HG03039 (cell line): ENCODE measurements at regions not wholly inside any gene's neighbourhood (a gene's known extent, or its start where the extent isn't known, plus 50 kb on each side); places are given as distances from the start of the nearest gene placed in this dataset.

Experiments used
- ATAC-seq: cut with Tn5 transposase; IDR thresholded peaks from one replicate; pipeline ENCODE4 v1.9.1; 2021; ENCODE audit warnings: mild to moderate bottlenecking, moderate library complexity; ENCODE audit not compliant: unreplicated experiment

DNA sequence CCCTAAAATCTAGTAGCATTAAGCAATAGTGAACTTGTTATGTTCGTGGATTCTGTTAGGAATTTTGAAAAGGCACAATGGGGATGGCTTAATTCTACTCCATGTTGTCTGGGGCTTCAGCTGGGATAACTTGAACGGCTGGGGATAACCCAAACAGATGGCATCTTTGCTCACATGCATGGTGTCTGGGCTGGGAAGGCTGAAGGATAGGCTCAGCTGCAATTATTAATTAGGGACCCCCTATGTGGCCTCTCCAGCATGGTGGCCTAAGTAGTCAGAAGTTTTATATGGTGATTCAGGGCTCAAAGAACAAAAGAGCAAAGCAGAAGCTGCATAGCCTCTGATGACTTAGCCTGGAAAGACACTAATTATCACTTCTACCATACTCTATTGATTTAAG, 551.1 kb downstream of the PSAT1 start:
- ATAC-seq, result no peak

GRCh38 chr9:78856144-78856543, 559.2 kb downstream of the PSAT1 start:
- ATAC-seq, result no peak

DNA sequence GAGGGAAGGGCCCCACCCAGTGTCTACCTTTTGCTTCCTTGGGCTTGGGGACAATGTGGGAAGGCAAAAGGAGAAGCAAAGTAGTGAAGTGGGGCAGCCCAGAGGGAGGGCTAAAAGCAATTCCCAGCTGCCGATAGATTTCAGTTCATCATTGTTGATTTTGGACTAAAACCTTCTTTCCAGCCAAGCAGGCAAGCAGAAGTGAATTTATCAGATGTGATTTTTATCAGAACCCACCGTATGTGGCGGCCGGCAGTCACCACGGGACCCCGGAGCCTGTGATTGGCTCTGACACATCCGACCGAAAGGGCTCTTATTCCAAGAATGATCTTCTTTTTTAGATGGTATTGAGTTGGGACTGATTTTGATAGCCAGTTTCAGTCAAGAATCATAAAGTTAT, 559.9 kb downstream of the PSAT1 start:
- no peak for ATAC-seq

DNA sequence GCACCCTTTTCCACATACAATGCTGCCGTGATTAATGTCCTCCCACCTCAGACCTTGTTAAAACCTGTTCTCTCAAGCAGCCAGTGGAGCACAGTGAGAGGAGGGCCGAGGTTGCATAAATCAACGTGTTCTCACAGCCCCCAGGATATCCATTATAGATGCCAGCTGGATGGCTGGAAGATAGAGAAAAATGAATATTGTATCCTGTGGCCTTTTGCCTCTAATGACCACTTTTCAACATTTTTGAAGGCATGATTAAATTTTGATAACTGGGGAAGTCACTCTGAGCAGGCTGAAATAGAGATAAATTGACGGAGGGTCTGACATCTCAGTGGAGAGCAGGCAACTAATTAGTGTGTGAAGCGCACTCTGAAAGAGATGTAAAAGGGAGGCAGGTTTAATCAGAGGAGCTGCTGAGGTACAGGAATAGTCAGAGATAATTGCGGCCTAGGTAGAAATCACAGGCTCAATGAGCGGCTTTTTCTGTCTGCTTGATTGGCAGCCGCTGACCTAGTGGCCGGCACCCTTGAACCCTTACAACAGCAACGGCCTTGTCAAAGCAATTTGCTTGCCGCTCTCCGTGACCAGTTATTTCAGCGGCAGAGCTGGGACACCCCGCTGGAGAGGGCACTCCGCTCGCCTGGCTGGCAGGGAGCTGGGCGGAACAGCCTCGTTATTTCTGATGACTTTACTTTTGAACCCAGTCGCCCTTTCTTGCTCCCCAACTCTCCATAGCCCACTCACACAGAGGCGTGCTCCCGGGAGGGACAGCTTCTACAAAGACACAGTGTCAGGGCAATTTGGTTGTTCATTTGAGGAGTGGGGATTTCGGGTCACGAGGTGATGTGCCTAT, 560.7 kb downstream of the PSAT1 start:
- ATAC-seq, result no peak

GRCh38 chr9:78858266-78858665, 561.3 kb downstream of the PSAT1 start:
- no peak for ATAC-seq

GRCh38 chr9:78860801-78861475, 564.0 kb downstream of the PSAT1 start:
- ATAC-seq, result no peak

- no peak for ATAC-seq
Measured at GRCh38 chr9:78863531-78863930, 566.6 kb downstream of the PSAT1 start.

- ATAC-seq, result no peak
Measured at GRCh38 chr9:78865737-78866136, 568.8 kb downstream of the PSAT1 start.

- no peak for ATAC-seq
Measured at GRCh38 chr9:78866207-78867132, 569.5 kb downstream of the PSAT1 start.

- no peak for ATAC-seq
Measured at GRCh38 chr9:78871086-78871451, 574.1 kb downstream of the PSAT1 start.

- no peak for ATAC-seq
Measured at GRCh38 chr9:78871452-78872331, 574.8 kb downstream of the PSAT1 start.

DNA sequence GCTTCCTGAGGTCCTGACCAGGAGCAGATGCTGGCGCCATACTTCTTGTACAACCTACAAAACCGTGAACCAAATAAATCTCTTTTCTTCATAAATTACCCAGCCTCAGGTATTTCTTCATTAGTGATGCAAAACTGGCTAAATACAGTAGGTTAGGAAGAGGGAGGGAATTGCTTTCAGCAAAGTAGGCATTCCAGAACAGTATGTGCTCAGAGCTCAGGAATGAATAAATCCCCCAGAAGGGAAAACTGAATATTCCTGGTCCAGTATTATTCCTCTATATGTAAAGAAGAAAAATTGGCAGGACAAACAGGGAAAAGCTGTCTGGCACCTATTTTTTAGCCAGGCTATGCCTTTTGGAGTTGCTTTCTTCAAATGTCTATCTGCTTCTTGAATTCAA, 577.1 kb downstream of the PSAT1 start:
- no peak for ATAC-seq

- ATAC-seq, result no peak
Measured at GRCh38 chr9:78879324-78880100, 582.6 kb downstream of the PSAT1 start.

GRCh38 chr9:78881295-78881694, 584.4 kb downstream of the PSAT1 start:
- ATAC-seq, result no peak

DNA sequence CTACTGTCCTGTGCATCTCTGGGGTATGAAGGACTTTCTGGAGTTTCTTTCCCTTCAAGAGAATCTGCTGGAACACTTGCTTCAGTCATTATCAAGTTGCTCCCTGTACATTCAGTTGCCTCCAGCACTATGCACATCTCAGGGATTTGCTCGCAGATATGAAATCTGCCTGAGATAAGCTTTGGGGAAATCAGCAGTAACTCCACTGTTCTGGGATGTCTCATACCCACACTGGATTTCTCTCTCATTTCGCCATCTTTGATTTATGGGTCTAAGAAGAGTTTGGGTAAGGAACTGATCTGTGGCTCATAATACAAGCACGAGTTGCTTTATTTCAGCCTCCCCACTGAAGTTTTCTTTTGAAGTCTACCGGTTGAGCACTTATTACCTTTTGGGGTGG, 585.6 kb downstream of the PSAT1 start:
- no peak for ATAC-seq

DNA sequence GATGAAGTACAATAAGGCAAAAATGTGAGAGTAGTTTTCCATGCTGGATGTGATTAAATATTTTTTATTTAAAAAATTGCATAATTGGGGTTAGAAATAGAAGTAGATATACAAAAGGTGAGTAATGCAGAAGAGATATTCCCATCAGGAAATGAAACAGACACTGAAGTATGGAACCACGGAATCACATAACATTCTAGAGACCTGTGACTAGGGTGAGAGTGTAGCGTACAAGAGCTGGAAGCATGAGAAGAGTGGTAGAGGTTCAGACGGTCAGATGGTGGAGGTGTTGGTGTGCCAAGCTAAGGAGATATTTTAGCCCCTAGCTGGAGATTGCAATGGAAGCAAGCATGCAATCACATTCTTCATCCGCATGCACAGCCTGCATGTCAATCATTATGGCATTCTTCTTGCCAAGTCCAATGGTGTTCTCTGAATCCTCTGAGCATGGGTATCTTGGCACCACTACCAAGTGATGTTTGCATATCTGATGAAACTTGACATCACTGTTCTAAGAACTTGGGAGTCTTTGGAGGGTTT, 587.8 kb downstream of the PSAT1 start:
- ATAC-seq, result no peak

DNA sequence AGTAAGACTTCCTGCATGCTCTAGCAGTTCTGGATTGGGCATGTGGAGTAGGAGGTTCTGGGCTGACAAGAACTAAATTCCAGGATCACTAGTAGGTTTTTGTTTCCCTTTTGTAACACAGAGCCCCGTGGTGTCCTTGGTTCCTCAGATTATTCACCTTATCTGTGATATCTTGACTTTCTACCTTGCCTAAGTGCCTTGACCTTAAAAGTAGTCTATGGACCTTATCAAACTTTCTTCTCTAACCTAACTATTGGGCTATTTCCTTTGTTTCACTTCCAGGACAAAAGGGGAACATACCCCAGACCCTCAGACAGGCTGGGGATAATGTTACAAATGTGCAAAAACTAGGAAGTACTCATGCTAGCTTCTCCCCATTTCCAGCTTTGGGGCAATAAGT, 595.3 kb downstream of the PSAT1 start:
- ATAC-seq, result no peak

- ATAC-seq, result no peak
Measured at GRCh38 chr9:78892769-78893168, 595.8 kb downstream of the PSAT1 start.

GRCh38 chr9:78893774-78894401, 597.0 kb downstream of the PSAT1 start:
- ATAC-seq, result no peak
